Keratinocyte (primary cell): ENCODE measurements at regions not wholly inside any gene's neighbourhood (a gene's known extent, or its start where the extent isn't known, plus 50 kb on each side); places are given as distances from the start of the nearest gene placed in this dataset.

ENCODE experiments used
- EZH2 ChIP-seq: IDR thresholded peaks from one replicate; pipeline ENCODE4 v1.6.1; 2012; ENCODE audit warnings: inconsistent platforms, mild to moderate bottlenecking, low read length, moderate library complexity
- TF ChIP-seq, protein P1 (sequence below), 3 experiments: IDR thresholded peaks in 1 of 3; conservative IDR thresholded peaks in 1 of 3; optimal IDR thresholded peaks in 1 of 3; 2 replicates in 2 of 3; 3 replicates in 1 of 3; pipeline versions ENCODE3 to v1.5.1; 2011; ENCODE audit warnings: low read length in 3 of 3, mild to moderate bottlenecking in 3 of 3, moderate library complexity in 2 of 3, control low read depth in 1 of 3, inconsistent platforms in 1 of 3; ENCODE audit not compliant: insufficient read depth in 2 of 3; ENCODE audit errors: extremely low read depth in 1 of 3

DNA sequence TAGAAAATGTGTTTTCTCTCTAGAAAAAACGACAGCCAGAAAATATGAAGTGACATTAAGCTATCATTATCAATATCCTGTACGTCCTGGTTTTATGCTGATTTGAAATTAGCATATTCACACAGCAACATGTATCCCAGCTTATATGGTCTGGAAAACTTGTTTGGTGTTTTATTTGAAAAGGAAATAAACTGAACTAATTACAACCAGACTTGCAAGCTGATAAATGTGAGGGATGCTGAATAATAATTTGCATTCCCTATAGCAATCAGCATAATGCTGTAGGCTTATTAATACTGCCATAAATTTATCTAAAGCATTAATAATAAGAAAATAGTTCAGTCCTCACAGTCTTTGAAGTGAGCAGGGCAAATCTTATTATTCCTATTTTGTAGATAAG is 336.9 kb upstream of the UMPS start:
- TF ChIP-seq, protein P1, sequence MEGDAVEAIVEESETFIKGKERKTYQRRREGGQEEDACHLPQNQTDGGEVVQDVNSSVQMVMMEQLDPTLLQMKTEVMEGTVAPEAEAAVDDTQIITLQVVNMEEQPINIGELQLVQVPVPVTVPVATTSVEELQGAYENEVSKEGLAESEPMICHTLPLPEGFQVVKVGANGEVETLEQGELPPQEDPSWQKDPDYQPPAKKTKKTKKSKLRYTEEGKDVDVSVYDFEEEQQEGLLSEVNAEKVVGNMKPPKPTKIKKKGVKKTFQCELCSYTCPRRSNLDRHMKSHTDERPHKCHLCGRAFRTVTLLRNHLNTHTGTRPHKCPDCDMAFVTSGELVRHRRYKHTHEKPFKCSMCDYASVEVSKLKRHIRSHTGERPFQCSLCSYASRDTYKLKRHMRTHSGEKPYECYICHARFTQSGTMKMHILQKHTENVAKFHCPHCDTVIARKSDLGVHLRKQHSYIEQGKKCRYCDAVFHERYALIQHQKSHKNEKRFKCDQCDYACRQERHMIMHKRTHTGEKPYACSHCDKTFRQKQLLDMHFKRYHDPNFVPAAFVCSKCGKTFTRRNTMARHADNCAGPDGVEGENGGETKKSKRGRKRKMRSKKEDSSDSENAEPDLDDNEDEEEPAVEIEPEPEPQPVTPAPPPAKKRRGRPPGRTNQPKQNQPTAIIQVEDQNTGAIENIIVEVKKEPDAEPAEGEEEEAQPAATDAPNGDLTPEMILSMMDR (optimal IDR thresholded peaks at IDR 0.05 in 1 of 3, IDR thresholded peaks at IDR 0.05 in 1 of 3, conservative IDR thresholded peaks at IDR 0.05 in 1 of 3; ENCODE audit: extremely low read depth in 1 of 3, insufficient read depth in 2 of 3, low read length in 3 of 3): no peak
- TF ChIP-seq EZH2: no peak
